ENCODE measurements at regions not wholly inside any gene's neighbourhood (a gene's known extent, or its start where the extent isn't known, plus 50 kb on each side); places are given as distances from the start of the nearest gene placed in this dataset.

- H3K9me3 ChIP-seq (ENCODE audit: control insufficient read depth, low read depth, low read length): no peaks in the 10 kb centered on the region
These were observed 207.1 kb downstream of the ICE1 start for GRCh38 chr5:5629607-5629978.

More at GRCh38 chr5:5629607-5629978, 207.1 kb downstream of the ICE1 start:
- Histone ChIP-seq H3K56ac (ENCODE audit: insufficient read length, low read depth, low read length) (no peak overlapping the region), H3K23me2 (ENCODE audit: insufficient read length, low read depth, low read length, poor library complexity, severe bottlenecking) (no peaks in the 10 kb centered on the region), H4K91ac (ENCODE audit: insufficient read length, low read depth, low read length) (no peak overlapping the region), H3K27ac (ENCODE audit: insufficient read length, low read depth, low read length) (no peak overlapping the region), H3K14ac (ENCODE audit: insufficient read depth, low read length) (no peak overlapping the region), H2AK5ac (ENCODE audit: insufficient read length, low read length) (no peak overlapping the region), H3K4ac (ENCODE audit: low read depth, low read length) (no peak overlapping the region), H2BK12ac (ENCODE audit: insufficient read length, low read depth, low read length) (no peak overlapping the region), H2BK5ac (ENCODE audit: insufficient read length, low read length) (no peak overlapping the region), H4K20me1 (ENCODE audit: control insufficient read depth, insufficient read depth, insufficient read length) (no peaks in the 10 kb centered on the region), H3K79me1 (ENCODE audit: insufficient read depth, low read depth, low read length, poor library complexity, severe bottlenecking) (no peaks in the 10 kb centered on the region), H2BK120ac (ENCODE audit: low read depth, low read length, poor library complexity, severe bottlenecking) (no peak overlapping the region), H2BK20ac (ENCODE audit: low read depth, low read length, poor library complexity, severe bottlenecking) (no peak overlapping the region), H3K23ac (ENCODE audit: insufficient read length, low read depth, low read length) (no peak overlapping the region), H3K27me3 (ENCODE audit: insufficient read depth, low read length) (no peaks in the 10 kb centered on the region), H3K79me2 (ENCODE audit: insufficient read depth, low read length) (no peaks in the 10 kb centered on the region), H3K4me1 (ENCODE audit: insufficient read depth, low read length) (no peaks in the 10 kb centered on the region), H3K18ac (ENCODE audit: insufficient read length, low read depth, low read length) (no peak overlapping the region), H2BK15ac (ENCODE audit: low read depth, low read length) (no peak overlapping the region), H2AFZ (ENCODE audit: low read length) (no peak overlapping the region), H4K5ac (ENCODE audit: insufficient read length, low read depth, low read length) (no peak overlapping the region), H3K9ac (ENCODE audit: extremely low read depth, insufficient read length, low read length) (no peak overlapping the region), H3T11ph (ENCODE audit: low read length) (no peak overlapping the region), H4K8ac (replicated peaks; ENCODE audit: insufficient read length, low read depth, low read length) (no peak overlapping the region), H3K4me2 (ENCODE audit: insufficient read depth, insufficient read length, low read length) (no peak overlapping the region)
- H3K4me1 Mint-ChIP-seq: peaks cover 7 to 14% of the 10 kb centered on the region in 2 experiments; a peak in 3 of 4 replicates
- no peak for DNase-seq
- peaks cover 2 to 16% (median 4%) of the 10 kb centered on the region in 3 experiments; a peak in 6 of 7 replicates for H3K36me3 Mint-ChIP-seq (ENCODE audit: insufficient read depth in 1 of 3, low read depth in 3 of 3)
- WGBS (ENCODE audit: extremely low coverage, insufficient read length, low lambda C conversion rate): no CpG with 5 or more reads among the region's 5 CpGs
- H3K27ac Mint-ChIP-seq: peak overlapping the region in 1 of 3 experiments; percentile 35; a peak in 1 of 7 replicates
- TF ChIP-seq CTCF (conservative IDR thresholded peaks at IDR 0.05): no peak
- H3K4me3 Mint-ChIP-seq: no peak overlapping the region
- peaks cover 8% of the 10 kb centered on the region for H3K27me3 Mint-ChIP-seq (ENCODE audit: low read depth)
- peaks cover 11 to 22% of the 10 kb centered on the region in 2 experiments; a peak in 4 of 5 replicates for H3K9me3 Mint-ChIP-seq
